Right lobe of liver (tissue), 6 donors: ENCODE measurements at regions not wholly inside any gene's neighbourhood (a gene's known extent, or its start where the extent isn't known, plus 50 kb on each side); places are given as distances from the start of the nearest gene placed in this dataset.

Experiments used
- ATAC-seq, 4 donors: fragments of 200-7000 bp; cut with Tn5 transposase; one replicate each; pipeline ENCODE4 v1.9.1; 2020; ENCODE audit warnings: mild to moderate bottlenecking in 4 of 4, moderate library complexity in 4 of 4
- DNase-seq, 3 donors: peaks; one replicate each; pipeline ENCODE4 v3.0.0-alpha.2; 2020
- H3K27ac ChIP-seq, 3 donors: fragments of 200-600 bp; one replicate each; pipeline ENCODE4 v1.8.0; 2022
- H3K27me3 ChIP-seq, 2 donors: fragments of 200-600 bp; one replicate each; pipeline ENCODE4 v1.8.0; 2022
- H3K36me3 ChIP-seq, 4 donors: fragments of 200-600 bp; sonication (generic) in 1 of 4; one replicate each; pipeline versions ENCODE4 v1.5.1 to v1.8.0; 2017 to 2022; ENCODE audit warnings: control low read depth in 1 of 4
- H3K4me1 ChIP-seq, 4 donors: fragments of 200-600 bp; sonication (generic) in 1 of 4; one replicate each; pipeline versions ENCODE4 v1.5.1 to v1.8.0; 2017 to 2022; ENCODE audit warnings: control low read depth in 1 of 4
- H3K4me3 ChIP-seq, 3 donors: fragments of 200-600 bp; one replicate each; pipeline ENCODE4 v1.8.0; 2022
- H3K9me3 ChIP-seq, 4 donors: fragments of 200-600 bp; sonication (generic) in 1 of 4; one replicate each; pipeline versions ENCODE4 v1.5.1 to v1.8.0; 2017 to 2022; ENCODE audit warnings: control low read depth in 1 of 4
- POLR2A ChIP-seq: fragments of 450-650 bp; IDR thresholded peaks from one replicate; pipeline ENCODE4 v1.6.1; 2017; ENCODE audit warnings: antibody characterized with exemption, mild to moderate bottlenecking
- WGBS: methylation state at CpG from one replicate; pipeline ENCODE4 v1.1.6; 2018; ENCODE audit warnings: low coverage, low lambda C conversion rate; ENCODE audit not compliant: insufficient coverage; ENCODE audit errors: missing lambda C conversion rate; 5-methylcytosine and 5-hydroxymethylcytosine counted together
- intact Hi-C, 2 donors: fragments of 100-400 bp; cut with DNase I; formaldehyde crosslinking; loops; one replicate each; pipeline versions ENCODE4 v1.11.2 to v1.14.1; 2022
- TF ChIP-seq, protein P1 (sequence below), 4 donors: fragments of 200-600 bp in 3 of 4; fragments of 450-650 bp in 1 of 4; IDR thresholded peaks; one replicate each; pipeline versions ENCODE4 v1.5.1 to v1.8.0; 2016 to 2022; ENCODE audit warnings: antibody characterized with exemption in 4 of 4, mild to moderate bottlenecking in 2 of 4
- donor health status: DM: no; HTN: yes; CAD: no.
- donor health status: DM: no; HTN: no; CAD: no.
- donor health status: DM: no; HTN: no; CAD: no.
- donor health status: DM: no; HTN: yes; CAD: no.
- donor health status: DM: no; HTN: yes; CAD: no.

DNA sequence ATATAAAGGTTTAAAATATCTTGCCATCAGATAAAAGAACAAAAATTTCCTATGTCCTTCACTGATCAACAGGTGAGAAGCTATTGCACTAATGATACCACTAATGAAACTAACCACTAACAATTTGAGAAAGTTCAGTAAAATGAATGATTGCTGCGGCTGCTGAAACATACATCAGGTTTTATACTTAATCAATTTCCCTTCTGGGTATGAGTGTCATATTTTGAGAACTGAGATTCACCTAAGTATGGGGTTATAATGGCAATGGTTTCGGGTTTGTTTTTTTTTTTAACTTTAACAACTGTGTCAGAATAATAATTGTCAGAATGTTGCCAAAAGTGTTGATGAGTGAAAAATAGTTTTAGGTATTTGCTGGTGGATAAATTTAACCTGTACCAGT is 151.3 kb upstream of the SLC39A10 start:
- Histone ChIP-seq H3K27ac (no peak overlapping the region), H3K4me3 (no peak overlapping the region), H3K9me3 (no peaks in the 10 kb centered on the region), H3K27me3 (no peaks in the 10 kb centered on the region), H3K36me3 (no peaks in the 10 kb centered on the region), H3K4me1 (no peaks in the 10 kb centered on the region)
- TF ChIP-seq, protein P1, sequence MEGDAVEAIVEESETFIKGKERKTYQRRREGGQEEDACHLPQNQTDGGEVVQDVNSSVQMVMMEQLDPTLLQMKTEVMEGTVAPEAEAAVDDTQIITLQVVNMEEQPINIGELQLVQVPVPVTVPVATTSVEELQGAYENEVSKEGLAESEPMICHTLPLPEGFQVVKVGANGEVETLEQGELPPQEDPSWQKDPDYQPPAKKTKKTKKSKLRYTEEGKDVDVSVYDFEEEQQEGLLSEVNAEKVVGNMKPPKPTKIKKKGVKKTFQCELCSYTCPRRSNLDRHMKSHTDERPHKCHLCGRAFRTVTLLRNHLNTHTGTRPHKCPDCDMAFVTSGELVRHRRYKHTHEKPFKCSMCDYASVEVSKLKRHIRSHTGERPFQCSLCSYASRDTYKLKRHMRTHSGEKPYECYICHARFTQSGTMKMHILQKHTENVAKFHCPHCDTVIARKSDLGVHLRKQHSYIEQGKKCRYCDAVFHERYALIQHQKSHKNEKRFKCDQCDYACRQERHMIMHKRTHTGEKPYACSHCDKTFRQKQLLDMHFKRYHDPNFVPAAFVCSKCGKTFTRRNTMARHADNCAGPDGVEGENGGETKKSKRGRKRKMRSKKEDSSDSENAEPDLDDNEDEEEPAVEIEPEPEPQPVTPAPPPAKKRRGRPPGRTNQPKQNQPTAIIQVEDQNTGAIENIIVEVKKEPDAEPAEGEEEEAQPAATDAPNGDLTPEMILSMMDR (IDR thresholded peaks at IDR 0.05): no peak
- TF ChIP-seq POLR2A: no peak
- 74% methylated on average over 2 of the region's 2 CpGs for WGBS
- DNase-seq (no peak), ATAC-seq (no peak)
- intact Hi-C loops: no loop called here

DNA sequence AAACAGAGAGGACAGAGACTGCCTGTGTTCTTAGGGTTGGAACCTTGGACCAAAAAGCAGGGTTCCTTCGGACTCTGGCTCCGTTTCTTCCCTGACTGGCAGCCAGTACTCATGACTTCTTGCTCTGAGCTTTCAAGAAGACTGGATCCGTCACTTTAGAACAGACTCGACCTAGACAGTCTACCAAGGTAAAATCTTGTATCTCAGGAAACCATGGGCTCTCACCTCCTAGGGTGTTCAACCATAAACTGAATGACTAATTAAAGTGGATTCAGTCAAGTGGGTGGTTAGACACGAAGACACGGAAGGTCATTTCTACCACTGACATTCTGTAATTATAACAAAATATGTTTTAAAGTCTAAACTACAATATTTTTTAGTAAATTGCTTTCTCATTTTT is 153.8 kb upstream of the SLC39A10 start:
- TF ChIP-seq, protein P1 (IDR thresholded peaks at IDR 0.05): no peak
- TF ChIP-seq POLR2A: no peak
- H3K9me3 ChIP-seq: no peaks in the 10 kb centered on the region
- H3K4me3 ChIP-seq: no peak overlapping the region
- no peaks in the 10 kb centered on the region for H3K27me3 ChIP-seq
- no peak for ATAC-seq
- DNase-seq: no peak
- intact Hi-C loops: no loop called here
- no peaks in the 10 kb centered on the region for H3K4me1 ChIP-seq
- H3K27ac ChIP-seq: no peak overlapping the region
- 70% methylated on average over 6 of the region's 6 CpGs for WGBS
- H3K36me3 ChIP-seq: no peaks in the 10 kb centered on the region

DNA sequence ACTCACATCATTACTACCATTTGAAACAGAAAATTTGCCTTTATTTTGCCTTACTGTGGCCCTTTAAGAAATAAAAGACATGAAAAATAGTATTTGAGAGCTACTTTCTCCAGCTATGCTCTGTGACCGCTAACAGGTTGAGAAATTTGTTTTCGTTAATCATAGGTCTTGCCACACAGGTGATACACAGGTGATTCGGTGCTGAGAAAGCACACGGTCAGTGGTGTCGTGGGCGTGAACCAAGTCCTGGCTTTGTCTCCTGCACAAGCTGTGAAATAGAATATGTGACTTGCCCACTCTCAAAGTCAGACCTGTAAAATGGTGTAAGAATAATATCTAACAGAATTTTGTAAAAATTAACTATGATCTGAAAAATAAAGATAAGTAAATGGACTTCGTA is 155.3 kb upstream of the SLC39A10 start:
- WGBS: 61% methylated on average over 7 of the region's 7 CpGs
- no peak for TF ChIP-seq POLR2A
- TF ChIP-seq, protein P1 (IDR thresholded peaks at IDR 0.05): no peak
- no peak overlapping the region for H3K4me3 ChIP-seq
- intact Hi-C loops: no loop called here
- no peaks in the 10 kb centered on the region for H3K4me1 ChIP-seq
- no peaks in the 10 kb centered on the region for H3K36me3 ChIP-seq
- no peaks in the 10 kb centered on the region for H3K27me3 ChIP-seq
- H3K9me3 ChIP-seq: no peaks in the 10 kb centered on the region
- DNase-seq (no peak), ATAC-seq (no peak)
- H3K27ac ChIP-seq: no peak overlapping the region

DNA sequence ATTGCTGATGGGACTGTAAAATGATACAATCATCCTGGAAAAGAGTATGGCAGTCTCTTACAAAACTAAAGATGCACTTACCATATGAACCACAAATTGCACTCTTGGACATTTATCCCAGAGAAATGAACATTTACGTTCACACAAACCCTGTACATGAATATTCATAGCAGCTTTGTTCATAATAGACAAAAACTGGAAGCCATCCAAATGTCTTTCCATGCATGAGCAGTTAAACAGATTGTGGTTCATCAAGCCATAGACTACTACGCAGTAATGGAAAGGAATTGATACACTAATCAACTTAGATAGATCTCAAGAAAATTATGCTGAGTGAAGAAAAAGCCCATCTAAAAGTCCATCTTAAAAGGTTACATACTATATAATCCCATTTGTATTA is 156.1 kb upstream of the SLC39A10 start:
- Histone ChIP-seq H3K4me3 (no peak overlapping the region), H3K4me1 (no peaks in the 10 kb centered on the region), H3K27ac (no peak overlapping the region), H3K36me3 (no peaks in the 10 kb centered on the region), H3K27me3 (no peaks in the 10 kb centered on the region), H3K9me3 (no peaks in the 10 kb centered on the region)
- WGBS: 81% methylated on average over 2 of the region's 2 CpGs
- no peak for ATAC-seq
- DNase-seq: no peak
- TF ChIP-seq POLR2A: no peak
- TF ChIP-seq, protein P1 (IDR thresholded peaks at IDR 0.05): no peak
- intact Hi-C loops: no loop called here

DNA sequence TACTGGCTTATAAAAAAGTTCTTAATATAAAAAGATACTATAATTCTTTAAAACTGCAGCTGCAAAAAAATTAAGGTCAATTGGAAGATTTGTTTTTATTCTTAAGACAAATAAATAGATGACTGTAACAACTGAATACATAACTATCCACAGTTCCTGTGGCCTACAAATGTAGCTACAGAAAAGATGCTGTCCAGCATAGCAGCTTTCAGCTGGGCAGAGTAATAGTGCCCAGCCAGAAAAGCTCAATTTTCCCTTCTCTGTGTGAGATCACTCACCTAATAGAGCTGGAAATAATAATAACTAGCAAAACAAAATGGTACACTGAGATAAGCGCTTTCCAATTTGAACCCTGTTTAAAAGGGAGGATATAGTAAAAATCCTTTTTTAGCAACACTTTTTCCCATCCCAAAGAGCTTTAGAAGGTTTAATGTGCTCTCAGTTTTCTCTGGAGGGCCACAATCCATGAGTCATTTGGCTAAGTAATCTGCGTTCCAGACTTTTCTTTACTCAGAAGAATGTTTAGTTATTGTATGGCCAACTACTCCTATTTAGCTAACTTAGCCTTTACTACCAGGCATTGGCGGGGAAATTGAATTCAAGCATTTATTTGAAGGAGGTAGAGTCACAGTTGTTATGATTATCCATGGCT is 158.1 kb upstream of the SLC39A10 start:
- no peak overlapping the region for H3K4me3 ChIP-seq
- DNase-seq: no peak
- intact Hi-C loops: no loop called here
- no peak for ATAC-seq
- H3K27ac ChIP-seq: no peak overlapping the region
- no peaks in the 10 kb centered on the region for H3K4me1 ChIP-seq
- TF ChIP-seq, protein P1 (IDR thresholded peaks at IDR 0.05): no peak
- no peak for TF ChIP-seq POLR2A
- WGBS: 73% methylated on average over 3 of the region's 3 CpGs
- no peaks in the 10 kb centered on the region for H3K9me3 ChIP-seq
- no peaks in the 10 kb centered on the region for H3K36me3 ChIP-seq
- H3K27me3 ChIP-seq: no peaks in the 10 kb centered on the region
